ENCODE measurements at regions not wholly inside any gene's neighbourhood (a gene's known extent, or its start where the extent isn't known, plus 50 kb on each side); places are given as distances from the start of the nearest gene placed in this dataset.
"Not testable (repeated sequence)": the region's sequence is repeated elsewhere in the genome, so short reads cannot be mapped to it uniquely, and the experiment has no call there.

GRCh38 chr6:25124216-25124715 is 154.9 kb upstream of the CARMIL1 start:
- DNase-seq (ENCODE audit: low read depth) = no peak

GRCh38 chr6:25125736-25126135 is 153.4 kb upstream of the CARMIL1 start:
- DNase-seq (ENCODE audit: low read depth) = no peak

GRCh38 chr6:25127076-25127837 is 151.9 kb upstream of the CARMIL1 start:
- DNase-seq (ENCODE audit: low read depth) = no peak

- DNase-seq (ENCODE audit: low read depth) = no peak
Observed at GRCh38 chr6:25130518-25130917, 148.7 kb upstream of the CARMIL1 start.

- no peak for DNase-seq (ENCODE audit: low read depth)
Observed at GRCh38 chr6:25132934-25133333, 146.2 kb upstream of the CARMIL1 start.

GRCh38 chr6:25133568-25133967 is 145.6 kb upstream of the CARMIL1 start:
- no peak for DNase-seq (ENCODE audit: low read depth)

GRCh38 chr6:25136854-25137253 is 142.3 kb upstream of the CARMIL1 start:
- peak; percentile 34 for DNase-seq (ENCODE audit: low read depth)

GRCh38 chr6:25137480-25137879 is 141.7 kb upstream of the CARMIL1 start:
- peak; percentile 35 for DNase-seq (ENCODE audit: low read depth)

GRCh38 chr6:25137916-25138232 is 141.3 kb upstream of the CARMIL1 start:
- DNase-seq (ENCODE audit: low read depth) = peak; percentile 80

GRCh38 chr6:25138233-25138933 is 140.8 kb upstream of the CARMIL1 start:
- DNase-seq (ENCODE audit: low read depth) = peak; percentile 90

GRCh38 chr6:25138934-25139415 is 140.2 kb upstream of the CARMIL1 start:
- no peak for DNase-seq (ENCODE audit: low read depth)

GRCh38 chr6:25139608-25140007 is 139.6 kb upstream of the CARMIL1 start:
- DNase-seq (ENCODE audit: low read depth) = not testable (repeated sequence)

- DNase-seq (ENCODE audit: low read depth) = no peak
Observed at GRCh38 chr6:25142506-25142905, 136.7 kb upstream of the CARMIL1 start.

- no peak for DNase-seq (ENCODE audit: low read depth)
Observed at GRCh38 chr6:25144919-25145318, 134.3 kb upstream of the CARMIL1 start.

- no peak for DNase-seq (ENCODE audit: low read depth)
Observed at GRCh38 chr6:25147223-25147622, 132.0 kb upstream of the CARMIL1 start.

GRCh38 chr6:25150031-25150430 is 129.1 kb upstream of the CARMIL1 start:
- no peak for DNase-seq (ENCODE audit: low read depth)

GRCh38 chr6:25150863-25151262 is 128.3 kb upstream of the CARMIL1 start:
- no peak for DNase-seq (ENCODE audit: low read depth)

GRCh38 chr6:25153079-25153478 is 126.1 kb upstream of the CARMIL1 start:
- DNase-seq (ENCODE audit: low read depth) = no peak

- no peak for DNase-seq (ENCODE audit: low read depth)
Observed at GRCh38 chr6:25154034-25154596, 125.1 kb upstream of the CARMIL1 start.

GRCh38 chr6:25155211-25155610 is 124.0 kb upstream of the CARMIL1 start:
- no peak for DNase-seq (ENCODE audit: low read depth)

- no peak for DNase-seq (ENCODE audit: low read depth)
Observed at GRCh38 chr6:25156123-25156522, 123.1 kb upstream of the CARMIL1 start.

GRCh38 chr6:25157183-25157582 is 122.0 kb upstream of the CARMIL1 start:
- no peak for DNase-seq (ENCODE audit: low read depth)

- no peak for DNase-seq (ENCODE audit: low read depth)
Observed at GRCh38 chr6:25157842-25158241, 121.3 kb upstream of the CARMIL1 start.

All from amniotic epithelial cell (primary cell).